Thyroid gland (tissue), 4 donors: ENCODE measurements at regions not wholly inside any gene's neighbourhood (a gene's known extent, or its start where the extent isn't known, plus 50 kb on each side); places are given as distances from the start of the nearest gene placed in this dataset.

Source experiments
- CTCF ChIP-seq, 6 experiments: fragments of 200-600 bp in 3 of 6; fragments of 450-650 bp in 3 of 6; sonication (generic) in 3 of 6; IDR thresholded peaks; one replicate each; pipeline ENCODE4 v1.5.1; 2016 to 2019; ENCODE audit warnings: antibody characterized with exemption in 6 of 6, mild to moderate bottlenecking in 2 of 6, inconsistent platforms in 1 of 6, moderate library complexity in 1 of 6
- POLR2A ChIP-seq, 2 donors: fragments of 450-650 bp; IDR thresholded peaks; one replicate each; pipeline ENCODE4 v1.6.1; 2017; ENCODE audit warnings: antibody characterized with exemption in 2 of 2, mild to moderate bottlenecking in 2 of 2, moderate library complexity in 1 of 2

- no peak for TF ChIP-seq CTCF (IDR thresholded peaks at IDR 0.05)
- TF ChIP-seq POLR2A (IDR thresholded peaks at IDR 0.05): no peak
These were observed 146.9 kb downstream of the C16orf95 start for GRCh38 chr16:87170310-87170709.
